ENCODE measurements at regions not wholly inside any gene's neighbourhood (a gene's known extent, or its start where the extent isn't known, plus 50 kb on each side); places are given as distances from the start of the nearest gene placed in this dataset.

DNA sequence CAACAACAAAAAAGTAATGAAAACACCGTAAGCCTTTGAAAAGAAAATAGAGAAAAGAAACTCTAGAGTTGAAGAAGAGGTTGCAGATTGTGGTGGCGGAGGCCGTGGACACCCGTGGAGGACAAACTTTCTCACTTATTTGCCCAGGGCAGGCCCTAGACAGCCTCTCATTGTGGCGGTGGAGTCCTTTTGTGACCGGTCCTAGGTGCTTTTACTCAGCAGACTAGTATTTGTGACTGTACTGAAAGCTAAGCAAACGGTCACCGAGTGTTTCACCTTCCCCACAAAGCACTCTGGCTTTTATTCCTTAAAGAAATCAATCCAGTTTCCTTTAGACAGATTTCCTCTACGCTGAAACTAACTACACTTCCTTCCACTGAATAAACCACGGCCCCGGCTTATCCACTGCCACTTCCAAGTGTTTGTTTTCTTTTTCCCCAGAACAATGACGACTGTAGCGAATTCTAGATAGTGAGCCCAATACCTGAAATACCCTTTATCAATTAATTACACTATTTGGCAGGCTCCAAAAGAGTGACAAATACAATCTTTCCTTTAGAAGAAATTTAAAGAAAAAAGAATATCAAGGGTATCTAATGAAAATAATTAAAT, 210.2 kb upstream of the TARS1 start:
- peak; percentile 16 for DNase-seq (ENCODE audit: low read depth)
- peak overlapping the region; percentile 3 for H3K4me3 ChIP-seq (ENCODE audit: low read depth, low read length)
- TF ChIP-seq, protein P1, sequence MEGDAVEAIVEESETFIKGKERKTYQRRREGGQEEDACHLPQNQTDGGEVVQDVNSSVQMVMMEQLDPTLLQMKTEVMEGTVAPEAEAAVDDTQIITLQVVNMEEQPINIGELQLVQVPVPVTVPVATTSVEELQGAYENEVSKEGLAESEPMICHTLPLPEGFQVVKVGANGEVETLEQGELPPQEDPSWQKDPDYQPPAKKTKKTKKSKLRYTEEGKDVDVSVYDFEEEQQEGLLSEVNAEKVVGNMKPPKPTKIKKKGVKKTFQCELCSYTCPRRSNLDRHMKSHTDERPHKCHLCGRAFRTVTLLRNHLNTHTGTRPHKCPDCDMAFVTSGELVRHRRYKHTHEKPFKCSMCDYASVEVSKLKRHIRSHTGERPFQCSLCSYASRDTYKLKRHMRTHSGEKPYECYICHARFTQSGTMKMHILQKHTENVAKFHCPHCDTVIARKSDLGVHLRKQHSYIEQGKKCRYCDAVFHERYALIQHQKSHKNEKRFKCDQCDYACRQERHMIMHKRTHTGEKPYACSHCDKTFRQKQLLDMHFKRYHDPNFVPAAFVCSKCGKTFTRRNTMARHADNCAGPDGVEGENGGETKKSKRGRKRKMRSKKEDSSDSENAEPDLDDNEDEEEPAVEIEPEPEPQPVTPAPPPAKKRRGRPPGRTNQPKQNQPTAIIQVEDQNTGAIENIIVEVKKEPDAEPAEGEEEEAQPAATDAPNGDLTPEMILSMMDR (conservative IDR thresholded peaks at IDR 0.05; ENCODE audit: low read depth, low read length) = no peak

DNA sequence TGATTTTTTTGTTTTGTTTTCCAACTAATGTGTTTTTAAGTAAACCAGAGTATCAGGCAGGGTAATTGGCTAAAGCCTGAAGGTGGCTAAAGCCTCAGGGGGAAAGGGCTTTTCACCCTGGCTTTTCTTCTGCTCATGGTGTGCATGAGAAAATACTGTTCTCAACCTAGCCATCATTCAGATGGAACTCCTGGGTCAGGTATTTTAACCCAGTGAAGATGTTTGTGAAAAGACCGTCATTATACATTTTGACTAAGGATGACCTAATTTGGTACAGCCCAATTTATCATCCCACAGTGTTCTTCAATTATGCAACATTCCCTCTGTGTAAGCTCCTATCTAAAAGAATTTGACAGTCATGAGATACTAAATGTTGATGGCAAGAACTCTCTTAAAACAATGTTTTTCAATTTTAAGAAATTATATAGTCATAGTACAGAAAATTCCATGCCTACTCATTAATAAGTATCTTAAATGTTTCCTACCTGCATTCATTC, 209.5 kb upstream of the TARS1 start:
- TF ChIP-seq, protein P1 (conservative IDR thresholded peaks at IDR 0.05; ENCODE audit: low read depth, low read length) = no peak
- peak; percentile 32 for DNase-seq (ENCODE audit: low read depth)
- H3K4me3 ChIP-seq (ENCODE audit: low read depth, low read length) = no peak overlapping the region

DNA sequence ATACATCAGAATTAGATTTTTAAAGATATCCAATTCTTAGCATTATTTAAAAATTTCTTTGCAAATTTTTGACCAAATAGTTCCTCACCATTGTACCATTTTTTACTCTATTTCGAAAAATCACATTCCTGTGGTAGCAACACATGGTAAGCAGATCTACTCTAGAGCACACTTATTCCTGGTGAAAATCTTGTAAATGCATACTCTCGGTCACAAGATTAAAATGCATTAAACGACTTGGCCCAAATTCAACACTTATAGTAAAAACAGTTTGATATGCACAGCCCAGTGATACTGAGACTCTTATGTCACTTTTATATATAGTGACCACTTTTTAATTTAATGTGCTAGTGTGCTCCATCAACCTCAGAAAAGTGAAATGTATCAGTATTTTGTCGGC, 208.8 kb upstream of the TARS1 start:
- peak; percentile 57 for DNase-seq (ENCODE audit: low read depth)
- TF ChIP-seq, protein P1 (conservative IDR thresholded peaks at IDR 0.05; ENCODE audit: low read depth, low read length) = no peak
- H3K4me3 ChIP-seq (ENCODE audit: low read depth, low read length) = no peak overlapping the region

DNA sequence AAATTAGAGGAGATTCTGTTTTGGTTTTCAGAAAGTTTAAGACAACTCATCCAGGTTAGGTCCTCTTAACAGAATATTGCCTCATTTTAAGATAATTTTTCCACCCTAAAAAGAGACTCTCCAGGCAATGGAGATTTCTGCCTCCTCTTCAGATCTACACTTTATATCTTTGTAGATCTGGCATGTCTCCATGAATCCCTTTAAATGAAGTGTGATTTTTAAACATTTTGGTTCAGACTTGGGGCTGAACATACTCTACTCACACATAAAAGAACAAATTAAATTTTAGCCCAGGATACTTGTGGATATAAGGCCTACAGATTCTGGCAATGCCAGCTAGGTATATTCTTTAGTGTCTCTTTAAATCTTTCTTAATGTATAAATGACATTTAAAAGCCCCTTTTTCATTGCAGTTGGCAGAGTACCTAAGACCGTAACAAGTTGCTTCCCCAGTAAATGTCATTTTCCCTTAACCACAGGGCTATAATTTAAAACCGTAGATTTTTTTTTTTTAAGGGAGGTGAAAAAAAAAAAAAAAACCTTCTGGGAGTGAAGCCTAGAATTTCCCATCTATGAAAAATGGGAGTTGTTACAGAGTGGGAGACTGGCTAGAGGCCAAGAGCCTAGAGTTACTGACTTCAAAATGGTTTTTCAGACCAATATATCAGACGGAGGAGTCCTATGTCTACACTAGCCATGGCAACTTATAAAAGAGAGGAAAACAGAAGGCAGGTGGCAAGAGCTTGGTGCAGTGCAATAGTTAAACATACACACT, 207.8 kb upstream of the TARS1 start:
- H3K4me3 ChIP-seq (ENCODE audit: low read depth, low read length) = no peak overlapping the region
- no peak for DNase-seq (ENCODE audit: low read depth)
- TF ChIP-seq, protein P1 (conservative IDR thresholded peaks at IDR 0.05; ENCODE audit: low read depth, low read length) = no peak

DNA sequence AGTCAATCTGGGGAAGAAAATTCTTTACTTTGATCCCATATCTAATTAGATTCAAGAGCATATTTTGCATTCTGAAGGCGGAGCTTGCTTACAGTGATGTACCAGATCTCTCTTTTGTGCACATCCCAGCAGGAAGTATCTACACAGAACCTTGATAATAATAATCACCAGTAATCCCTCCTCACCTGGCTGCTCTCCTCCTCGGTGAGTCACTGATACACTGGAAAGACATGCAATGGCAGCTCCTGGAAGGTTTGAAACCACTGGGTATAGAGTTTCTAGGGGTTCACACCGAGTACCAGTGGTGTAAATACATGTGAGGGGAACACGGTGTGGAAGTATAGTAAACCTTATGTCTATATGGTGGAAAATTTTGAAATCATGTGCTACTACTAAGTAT, 205.5 kb upstream of the TARS1 start:
- no peak overlapping the region for H3K4me3 ChIP-seq (ENCODE audit: low read depth, low read length)
- DNase-seq (ENCODE audit: low read depth) = no peak
- TF ChIP-seq, protein P1 (conservative IDR thresholded peaks at IDR 0.05; ENCODE audit: low read depth, low read length) = no peak

DNA sequence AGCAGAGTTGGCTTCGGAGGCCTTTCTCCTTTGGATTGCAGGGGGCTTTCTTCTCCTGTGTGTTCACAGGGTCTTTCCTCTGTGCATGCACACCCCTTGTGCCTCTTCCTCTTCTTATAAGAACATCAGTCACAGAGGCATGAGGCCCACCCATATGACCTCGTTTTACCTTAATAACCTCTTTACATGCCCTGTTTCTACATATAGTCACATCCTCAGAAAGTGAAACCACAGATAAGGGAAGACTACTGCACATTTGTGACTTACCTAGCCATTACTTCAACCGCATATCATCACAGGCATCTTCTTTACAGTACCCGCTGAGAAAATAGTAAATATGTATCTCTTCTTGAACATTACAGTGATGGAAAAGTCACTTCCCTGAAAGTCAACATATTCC, 204.9 kb upstream of the TARS1 start:
- TF ChIP-seq, protein P1 (conservative IDR thresholded peaks at IDR 0.05; ENCODE audit: low read depth, low read length) = no peak
- no peak for DNase-seq (ENCODE audit: low read depth)
- no peak overlapping the region for H3K4me3 ChIP-seq (ENCODE audit: low read depth, low read length)

Measured in choroid plexus epithelial cell (primary cell).